ENCODE measurements at regions not wholly inside any gene's neighbourhood (a gene's known extent, or its start where the extent isn't known, plus 50 kb on each side); places are given as distances from the start of the nearest gene placed in this dataset.

DNA sequence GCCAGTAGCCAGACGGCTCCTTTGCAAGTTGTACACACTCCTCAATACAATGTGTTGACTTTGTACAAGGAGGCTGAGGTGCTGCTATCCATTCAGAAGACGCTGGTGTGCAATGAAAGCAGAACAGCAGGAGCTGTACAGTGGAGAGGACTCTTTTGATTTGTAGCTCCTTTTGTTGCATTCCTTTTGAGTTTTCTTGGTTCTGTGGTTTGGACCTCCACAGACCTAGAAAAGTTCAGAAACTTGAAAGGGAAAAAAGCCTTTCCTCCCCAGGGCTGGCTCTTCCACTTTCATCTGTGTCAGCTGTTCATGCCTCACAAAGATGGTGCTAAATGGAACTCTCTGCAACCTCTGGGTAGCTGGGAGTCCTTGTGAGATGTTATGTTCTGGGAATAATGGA, 117.4 kb downstream of the MAT2B start:
- no peak for TF ChIP-seq EZH2phosphoT487 (IDR thresholded peaks at IDR 0.05; ENCODE audit: borderline replicate concordance, low read depth, low read length)
- TF ChIP-seq, protein P1, sequence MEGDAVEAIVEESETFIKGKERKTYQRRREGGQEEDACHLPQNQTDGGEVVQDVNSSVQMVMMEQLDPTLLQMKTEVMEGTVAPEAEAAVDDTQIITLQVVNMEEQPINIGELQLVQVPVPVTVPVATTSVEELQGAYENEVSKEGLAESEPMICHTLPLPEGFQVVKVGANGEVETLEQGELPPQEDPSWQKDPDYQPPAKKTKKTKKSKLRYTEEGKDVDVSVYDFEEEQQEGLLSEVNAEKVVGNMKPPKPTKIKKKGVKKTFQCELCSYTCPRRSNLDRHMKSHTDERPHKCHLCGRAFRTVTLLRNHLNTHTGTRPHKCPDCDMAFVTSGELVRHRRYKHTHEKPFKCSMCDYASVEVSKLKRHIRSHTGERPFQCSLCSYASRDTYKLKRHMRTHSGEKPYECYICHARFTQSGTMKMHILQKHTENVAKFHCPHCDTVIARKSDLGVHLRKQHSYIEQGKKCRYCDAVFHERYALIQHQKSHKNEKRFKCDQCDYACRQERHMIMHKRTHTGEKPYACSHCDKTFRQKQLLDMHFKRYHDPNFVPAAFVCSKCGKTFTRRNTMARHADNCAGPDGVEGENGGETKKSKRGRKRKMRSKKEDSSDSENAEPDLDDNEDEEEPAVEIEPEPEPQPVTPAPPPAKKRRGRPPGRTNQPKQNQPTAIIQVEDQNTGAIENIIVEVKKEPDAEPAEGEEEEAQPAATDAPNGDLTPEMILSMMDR (conservative IDR thresholded peaks at IDR 0.05; ENCODE audit: low read length), result no peak
